HG03159 (cell line): ENCODE measurements at regions not wholly inside any gene's neighbourhood (a gene's known extent, or its start where the extent isn't known, plus 50 kb on each side); places are given as distances from the start of the nearest gene placed in this dataset.

Experiments
- ATAC-seq: cut with Tn5 transposase; IDR thresholded peaks from one replicate; pipeline ENCODE4 v1.9.1; 2021; ENCODE audit warnings: mild to moderate bottlenecking, moderate library complexity; ENCODE audit not compliant: unreplicated experiment

DNA sequence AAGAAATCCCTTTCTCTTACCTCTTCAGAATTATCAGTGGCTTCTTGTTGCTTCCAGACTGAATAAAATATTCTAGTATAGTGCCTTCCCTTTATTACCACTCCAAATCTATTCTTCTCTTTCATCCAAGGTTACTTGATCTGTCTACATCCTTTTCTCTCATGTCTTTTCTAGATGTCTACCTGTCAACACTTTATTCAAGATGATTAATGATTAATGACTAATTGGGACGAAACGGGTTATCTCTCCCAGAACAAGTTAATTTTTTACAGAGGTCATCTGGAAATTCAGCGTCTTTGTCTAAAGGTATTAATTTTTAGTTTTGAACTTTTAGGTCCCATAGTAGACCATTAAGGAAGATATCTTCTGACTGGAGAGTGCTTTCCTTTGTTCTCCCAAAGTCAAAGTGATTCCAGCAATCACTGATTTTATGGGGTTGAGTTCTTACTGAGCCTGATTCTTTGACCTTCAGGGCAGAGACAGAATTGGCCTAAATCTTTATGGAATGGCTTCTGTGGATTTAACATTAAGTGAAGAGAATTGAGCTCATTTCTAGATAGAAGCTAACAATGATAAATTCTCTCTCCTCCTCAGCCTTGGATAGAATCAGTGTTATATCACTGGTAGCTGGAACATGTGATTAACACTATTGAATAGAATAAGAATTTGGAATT is 335.4 kb upstream of the TEX13C start:
- ATAC-seq: no peak

GRCh38 chrX:124986284-124986683 is 333.4 kb upstream of the TEX13C start:
- ATAC-seq: no peak

DNA sequence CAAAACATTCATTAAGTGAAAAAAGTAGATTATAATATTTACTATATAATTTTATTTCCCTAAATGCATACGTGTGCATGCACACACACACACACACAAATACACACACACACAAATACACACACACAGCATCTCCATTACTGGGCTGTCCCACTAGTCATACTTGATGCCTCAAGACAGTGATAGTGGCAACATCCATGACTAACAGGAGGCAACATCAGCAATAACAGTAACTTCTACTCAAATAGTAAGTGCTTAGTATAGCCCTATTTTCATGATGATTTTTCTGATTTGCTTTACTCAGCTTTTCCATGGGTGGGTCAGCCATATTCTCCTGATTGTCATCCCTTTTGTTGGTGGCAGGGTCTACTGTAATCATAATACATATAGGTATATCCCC is 325.9 kb upstream of the TEX13C start:
- ATAC-seq: no peak

DNA sequence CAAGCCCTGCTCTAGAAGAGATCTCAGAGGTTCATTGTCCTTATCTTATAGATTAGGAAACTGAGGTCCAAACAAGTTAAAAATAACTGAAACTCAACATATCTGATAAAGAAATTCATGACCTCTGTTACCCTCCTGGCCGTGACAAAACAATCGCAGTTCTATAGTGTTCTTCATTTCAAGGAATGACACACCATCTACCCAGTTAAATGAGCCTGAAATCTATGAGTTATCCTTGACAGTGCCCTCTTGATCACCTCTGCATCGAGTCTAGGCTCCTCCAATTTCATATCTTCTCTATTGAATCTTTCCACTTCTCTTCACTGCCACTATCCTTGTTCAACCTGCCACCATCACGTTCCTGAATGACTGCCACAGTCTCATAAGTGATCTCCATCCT is 325.3 kb upstream of the TEX13C start:
- ATAC-seq: no peak

- no peak for ATAC-seq
These were observed 315.8 kb upstream of the TEX13C start for GRCh38 chrX:125003746-125004446.

- ATAC-seq: no peak
These were observed 314.9 kb upstream of the TEX13C start for GRCh38 chrX:125004799-125005198.

DNA sequence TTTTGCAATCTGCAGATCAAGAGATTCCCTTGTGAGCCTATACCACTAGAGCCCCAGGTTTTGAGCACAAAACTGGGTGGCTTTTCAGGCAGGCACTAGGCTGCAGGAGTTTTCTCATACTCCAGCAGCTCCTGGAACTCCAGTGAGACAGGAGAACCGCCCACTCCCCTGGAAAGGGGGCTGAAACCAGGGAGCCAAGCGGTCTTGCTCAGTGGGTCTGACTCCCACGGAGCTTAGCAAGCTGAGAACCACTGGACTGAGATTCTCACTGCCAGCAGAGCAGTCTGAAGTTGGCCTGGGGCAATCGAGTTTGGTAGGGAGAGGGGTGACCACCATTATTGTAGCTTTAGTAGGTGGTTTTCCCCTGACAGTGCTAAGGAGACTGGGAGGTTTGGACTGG is 313.8 kb upstream of the TEX13C start:
- ATAC-seq: no peak

DNA sequence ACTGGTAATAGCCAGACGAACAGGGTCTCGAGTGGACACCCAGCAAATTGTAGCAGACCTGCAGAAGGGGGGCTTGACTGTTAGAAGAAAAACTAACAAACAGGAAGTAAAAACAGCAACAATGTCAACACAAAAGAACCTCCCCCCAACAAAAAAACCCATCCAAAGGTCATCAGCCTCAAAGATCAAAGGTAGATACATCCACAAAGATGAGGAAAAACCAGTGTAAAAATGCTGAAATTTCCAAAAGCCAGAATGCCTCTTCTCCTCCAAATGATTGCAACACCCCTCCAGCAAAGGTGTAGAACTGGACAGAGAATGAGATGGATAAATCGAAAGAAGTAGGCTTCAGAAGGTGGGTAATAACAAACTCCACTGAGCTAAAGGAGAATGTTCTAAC is 313.0 kb upstream of the TEX13C start:
- no peak for ATAC-seq

- no peak for ATAC-seq
These were observed 307.1 kb upstream of the TEX13C start for GRCh38 chrX:125012585-125012984.

DNA sequence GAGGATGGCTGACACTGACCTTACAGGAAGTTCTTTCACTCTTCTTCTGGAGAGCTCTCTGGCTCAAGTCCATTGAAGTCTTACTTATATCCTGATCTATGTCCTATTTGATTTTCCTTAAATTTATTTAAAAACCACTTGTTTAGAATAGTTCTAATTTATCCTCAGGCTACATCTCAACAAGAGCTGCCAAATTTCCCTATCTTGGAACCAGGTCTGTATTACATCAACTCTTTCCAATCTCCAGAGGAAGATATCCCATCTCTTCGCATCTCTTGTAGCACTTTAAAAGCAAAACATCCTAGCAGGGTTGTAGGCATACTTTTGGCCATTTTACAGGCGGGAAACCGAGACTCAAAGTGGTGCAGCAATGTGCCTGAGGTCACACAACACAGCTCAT is 290.5 kb upstream of the TEX13C start:
- no peak for ATAC-seq
